ENCODE measurements at regions not wholly inside any gene's neighbourhood (a gene's known extent, or its start where the extent isn't known, plus 50 kb on each side); places are given as distances from the start of the nearest gene placed in this dataset.

GRCh38 chr18:78123144-78123909, 856.3 kb upstream of the SALL3 start:
- Histone ChIP-seq H4K20me1 (ENCODE audit: control insufficient read depth, extremely low read depth, insufficient read depth, low read length) (no peaks in the 10 kb centered on the region), H3K4me3 (replicated peaks in 1 of 4; ENCODE audit: control extremely low read depth in 1 of 4, insufficient read depth in 1 of 4, low read depth in 3 of 4, low read length in 4 of 4) (no peak overlapping the region), H3K36me3 (ENCODE audit: control insufficient read depth, insufficient read depth, low read length) (no peaks in the 10 kb centered on the region), H3K79me2 (ENCODE audit: control insufficient read depth, insufficient read depth, low read length) (no peaks in the 10 kb centered on the region), H3K4me2 (ENCODE audit: extremely low read depth, insufficient read depth, low read length) (no peak overlapping the region), H2AFZ (ENCODE audit: low read length) (no peak overlapping the region), H3K27me3 (ENCODE audit: control insufficient read depth, insufficient read depth, low read length) (no peaks in the 10 kb centered on the region), H3K4me1 (ENCODE audit: control insufficient read depth, extremely low read depth, insufficient read depth, low read length) (no peaks in the 10 kb centered on the region), H3K27ac (ENCODE audit: insufficient read depth, low read length) (no peak overlapping the region), H3K9ac (ENCODE audit: insufficient read depth, low read length) (no peak overlapping the region), H3K9me3 (ENCODE audit: control insufficient read depth, insufficient read depth, low read depth, low read length) (peaks cover 7% of the 10 kb centered on the region)
- no peak for DNase-seq (ENCODE audit: low read depth in 2 of 2)
- TF ChIP-seq EZH2 (IDR thresholded peaks at IDR 0.05; ENCODE audit: low read length, missing control alignments): no peak
- TF ChIP-seq CTCF (conservative IDR thresholded peaks at IDR 0.05 in 1 of 2, IDR thresholded peaks at IDR 0.05 in 1 of 2; ENCODE audit: low read depth in 1 of 2, low read length in 2 of 2): no peak

- Histone ChIP-seq H4K20me1 (ENCODE audit: control insufficient read depth, extremely low read depth, insufficient read depth, low read length) (no peaks in the 10 kb centered on the region), H3K27me3 (ENCODE audit: control insufficient read depth, insufficient read depth, low read length) (no peaks in the 10 kb centered on the region), H3K4me1 (ENCODE audit: control insufficient read depth, extremely low read depth, insufficient read depth, low read length) (no peaks in the 10 kb centered on the region), H3K4me3 (replicated peaks in 1 of 4; ENCODE audit: control extremely low read depth in 1 of 4, insufficient read depth in 1 of 4, low read depth in 3 of 4, low read length in 4 of 4) (no peak overlapping the region), H2AFZ (ENCODE audit: low read length) (no peak overlapping the region), H3K9ac (ENCODE audit: insufficient read depth, low read length) (no peak overlapping the region), H3K4me2 (ENCODE audit: extremely low read depth, insufficient read depth, low read length) (no peak overlapping the region), H3K9me3 (ENCODE audit: control insufficient read depth, insufficient read depth, low read depth, low read length) (peaks cover 7% of the 10 kb centered on the region), H3K27ac (ENCODE audit: insufficient read depth, low read length) (no peak overlapping the region), H3K79me2 (ENCODE audit: control insufficient read depth, insufficient read depth, low read length) (no peaks in the 10 kb centered on the region), H3K36me3 (ENCODE audit: control insufficient read depth, insufficient read depth, low read length) (no peaks in the 10 kb centered on the region)
- TF ChIP-seq CTCF (conservative IDR thresholded peaks at IDR 0.05 in 1 of 2, IDR thresholded peaks at IDR 0.05 in 1 of 2; ENCODE audit: low read depth in 1 of 2, low read length in 2 of 2): no peak
- TF ChIP-seq EZH2 (IDR thresholded peaks at IDR 0.05; ENCODE audit: low read length, missing control alignments): no peak
- no peak for DNase-seq (ENCODE audit: low read depth in 2 of 2)
Observed at GRCh38 chr18:78123926-78124797, 855.5 kb upstream of the SALL3 start.

- no peak for DNase-seq (ENCODE audit: low read depth in 2 of 2)
- Histone ChIP-seq H2AFZ (ENCODE audit: low read length) (no peak overlapping the region), H3K27me3 (ENCODE audit: control insufficient read depth, insufficient read depth, low read length) (no peaks in the 10 kb centered on the region), H3K4me3 (replicated peaks in 1 of 4; ENCODE audit: control extremely low read depth in 1 of 4, insufficient read depth in 1 of 4, low read depth in 3 of 4, low read length in 4 of 4) (no peak overlapping the region), H3K4me1 (ENCODE audit: control insufficient read depth, extremely low read depth, insufficient read depth, low read length) (no peaks in the 10 kb centered on the region), H3K4me2 (ENCODE audit: extremely low read depth, insufficient read depth, low read length) (no peak overlapping the region), H3K9me3 (ENCODE audit: control insufficient read depth, insufficient read depth, low read depth, low read length) (peaks cover 7% of the 10 kb centered on the region), H4K20me1 (ENCODE audit: control insufficient read depth, extremely low read depth, insufficient read depth, low read length) (no peaks in the 10 kb centered on the region), H3K9ac (ENCODE audit: insufficient read depth, low read length) (no peak overlapping the region), H3K36me3 (ENCODE audit: control insufficient read depth, insufficient read depth, low read length) (no peaks in the 10 kb centered on the region), H3K27ac (ENCODE audit: insufficient read depth, low read length) (no peak overlapping the region), H3K79me2 (ENCODE audit: control insufficient read depth, insufficient read depth, low read length) (no peaks in the 10 kb centered on the region)
- TF ChIP-seq CTCF (conservative IDR thresholded peaks at IDR 0.05 in 1 of 2, IDR thresholded peaks at IDR 0.05 in 1 of 2; ENCODE audit: low read depth in 1 of 2, low read length in 2 of 2) (no peak), EZH2 (IDR thresholded peaks at IDR 0.05; ENCODE audit: low read length, missing control alignments) (no peak)
Observed at GRCh38 chr18:78125206-78125896, 854.3 kb upstream of the SALL3 start.

Data from fibroblast of lung (primary cell).